WI38 (cell line): ENCODE measurements at regions not wholly inside any gene's neighbourhood (a gene's known extent, or its start where the extent isn't known, plus 50 kb on each side); places are given as distances from the start of the nearest gene placed in this dataset.

Experiments
- H3K4me3 ChIP-seq: 2 replicates; pipeline ENCODE4 v1.5.1; 2011; ENCODE audit warnings: low read depth, mild to moderate bottlenecking, control low read depth, low read length
- TF ChIP-seq, protein P1 (sequence below): IDR thresholded peaks from 2 replicates; pipeline ENCODE4 v1.5.1; 2012; ENCODE audit warnings: low read depth, mild to moderate bottlenecking, control low read depth, low read length

DNA sequence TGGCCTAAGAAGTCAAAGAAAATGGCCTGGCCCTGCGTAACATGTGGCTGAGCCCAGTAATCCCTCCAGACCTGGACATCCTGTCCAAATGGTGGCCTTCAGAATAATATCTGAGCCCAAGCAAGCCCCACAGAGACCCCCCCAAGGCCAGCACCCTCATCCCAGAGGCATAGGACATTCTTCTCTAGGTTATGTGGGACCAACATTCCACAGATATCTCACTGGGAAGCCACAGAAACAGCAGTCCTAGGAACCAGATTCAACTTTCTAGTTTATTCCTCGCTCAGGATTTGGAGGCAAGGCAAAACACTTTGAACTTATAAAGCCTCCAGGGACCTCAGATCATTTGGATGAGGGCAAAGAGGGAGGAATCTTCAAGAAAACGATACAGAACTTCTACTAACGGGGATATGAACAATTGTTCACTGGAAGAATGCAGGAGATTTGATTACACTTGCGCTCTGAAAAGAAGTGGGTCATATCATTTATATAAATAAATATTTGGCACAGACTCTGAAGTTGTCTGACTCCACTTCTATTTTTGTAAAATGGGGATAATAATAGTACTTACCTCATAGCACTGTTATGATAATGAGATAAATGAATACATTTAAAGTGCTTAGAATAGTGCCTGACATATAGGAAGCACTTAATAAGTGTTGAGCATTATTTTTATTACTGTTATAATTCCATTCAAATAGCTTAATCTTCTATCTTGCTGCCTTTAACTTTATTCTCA, 171.5 kb downstream of the NUAK1 start:
- TF ChIP-seq, protein P1, sequence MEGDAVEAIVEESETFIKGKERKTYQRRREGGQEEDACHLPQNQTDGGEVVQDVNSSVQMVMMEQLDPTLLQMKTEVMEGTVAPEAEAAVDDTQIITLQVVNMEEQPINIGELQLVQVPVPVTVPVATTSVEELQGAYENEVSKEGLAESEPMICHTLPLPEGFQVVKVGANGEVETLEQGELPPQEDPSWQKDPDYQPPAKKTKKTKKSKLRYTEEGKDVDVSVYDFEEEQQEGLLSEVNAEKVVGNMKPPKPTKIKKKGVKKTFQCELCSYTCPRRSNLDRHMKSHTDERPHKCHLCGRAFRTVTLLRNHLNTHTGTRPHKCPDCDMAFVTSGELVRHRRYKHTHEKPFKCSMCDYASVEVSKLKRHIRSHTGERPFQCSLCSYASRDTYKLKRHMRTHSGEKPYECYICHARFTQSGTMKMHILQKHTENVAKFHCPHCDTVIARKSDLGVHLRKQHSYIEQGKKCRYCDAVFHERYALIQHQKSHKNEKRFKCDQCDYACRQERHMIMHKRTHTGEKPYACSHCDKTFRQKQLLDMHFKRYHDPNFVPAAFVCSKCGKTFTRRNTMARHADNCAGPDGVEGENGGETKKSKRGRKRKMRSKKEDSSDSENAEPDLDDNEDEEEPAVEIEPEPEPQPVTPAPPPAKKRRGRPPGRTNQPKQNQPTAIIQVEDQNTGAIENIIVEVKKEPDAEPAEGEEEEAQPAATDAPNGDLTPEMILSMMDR: no peak

GRCh38 chr12:105968025-105968424, 170.7 kb downstream of the NUAK1 start:
- no peak overlapping the region for H3K4me3 ChIP-seq
- TF ChIP-seq, protein P1: no peak

More for the DNA sequence above, 171.5 kb downstream of the NUAK1 start:
- H3K4me3 ChIP-seq: no peak overlapping the region

DNA sequence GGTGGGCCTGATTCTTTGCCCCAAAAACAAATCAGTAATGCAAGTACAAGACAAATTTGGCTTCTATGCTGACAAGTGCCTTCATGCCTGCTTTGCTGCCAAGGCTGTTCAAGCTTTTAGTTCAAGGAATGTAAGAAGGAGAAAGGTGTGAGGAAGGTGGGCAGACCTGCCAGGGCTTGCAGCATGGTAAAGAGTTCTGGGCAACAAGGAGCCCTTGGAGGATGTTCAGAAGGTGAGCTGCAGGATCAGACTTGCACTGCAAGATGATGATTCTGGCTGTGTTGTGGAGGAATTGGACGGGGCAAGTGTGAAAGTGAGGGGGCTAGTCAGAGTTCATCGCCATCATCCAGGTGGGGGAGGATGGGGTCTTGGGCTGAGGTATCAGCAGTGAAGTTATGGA, 167.9 kb downstream of the NUAK1 start:
- TF ChIP-seq, protein P1: no peak

GRCh38 chr12:105974738-105975137, 164.0 kb downstream of the NUAK1 start:
- TF ChIP-seq, protein P1: no peak
- H3K4me3 ChIP-seq: no peak overlapping the region

More for the DNA sequence above, 167.9 kb downstream of the NUAK1 start:
- H3K4me3 ChIP-seq: no peak overlapping the region

- TF ChIP-seq, protein P1: no peak
- no peak overlapping the region for H3K4me3 ChIP-seq
Measured at GRCh38 chr12:105975351-105975750, 163.4 kb downstream of the NUAK1 start.

- H3K4me3 ChIP-seq: no peak overlapping the region
- TF ChIP-seq, protein P1: no peak
Measured at GRCh38 chr12:105977236-105977635, 161.5 kb downstream of the NUAK1 start.

DNA sequence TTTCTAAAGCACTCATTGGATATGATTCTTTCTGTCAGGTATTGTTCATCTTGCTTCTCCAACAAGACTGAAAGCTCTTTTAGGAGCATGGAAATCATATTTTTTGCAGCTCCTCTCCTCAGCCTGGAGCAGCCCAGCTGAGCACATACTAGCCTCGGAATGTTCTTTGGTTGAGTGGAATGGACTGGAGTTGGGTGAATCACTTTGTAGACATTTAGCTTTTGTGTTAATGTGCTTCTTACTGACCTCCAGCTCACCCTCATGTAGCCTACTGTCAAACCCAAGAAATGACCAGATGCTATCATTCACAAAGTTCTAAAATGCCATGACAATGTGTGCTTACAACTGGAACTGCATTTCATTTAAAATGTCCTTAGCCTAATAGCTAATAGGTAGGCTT, 161.1 kb downstream of the NUAK1 start:
- TF ChIP-seq, protein P1: no peak
- H3K4me3 ChIP-seq: no peak overlapping the region
